WTC11 (cell line): ENCODE measurements at regions not wholly inside any gene's neighbourhood (a gene's known extent, or its start where the extent isn't known, plus 50 kb on each side); places are given as distances from the start of the nearest gene placed in this dataset.

Experiments
- CTCF ChIP-seq: fragments of 200-600 bp; IDR thresholded peaks from 2 replicates; pipeline ENCODE4 v1.8.0; 2022; ENCODE audit warnings: antibody characterized with exemption
- EMX1 ChIP-seq: fragments of 250-450 bp; sonication (Bioruptor Pico); IDR thresholded peaks from 2 replicates; pipeline ENCODE4 v1.8.0; 2021; ENCODE audit warnings: mild to moderate bottlenecking
- NFE2L1 ChIP-seq: sonication (generic); formaldehyde crosslinking; IDR thresholded peaks from 2 replicates; pipeline ENCODE4 v1.8.1; 2023; ENCODE audit warnings: missing genetic modification reagents
- RELA ChIP-seq: sonication (generic); formaldehyde crosslinking; IDR thresholded peaks from 2 replicates; pipeline ENCODE4 v1.8.1; 2022; ENCODE audit warnings: missing genetic modification reagents, mild to moderate bottlenecking, borderline replicate concordance
- SMAD3 ChIP-seq: sonication (generic); formaldehyde crosslinking; IDR thresholded peaks from 2 replicates; pipeline ENCODE4 v1.8.0; 2022; ENCODE audit warnings: missing genetic modification reagents, mild to moderate bottlenecking, borderline replicate concordance
- TEAD1 ChIP-seq: sonication (generic); formaldehyde crosslinking; IDR thresholded peaks from 2 replicates; pipeline ENCODE4 v1.8.0; 2022; ENCODE audit warnings: mild to moderate bottlenecking, missing genetic modification reagents
- TEAD4 ChIP-seq: sonication (generic); formaldehyde crosslinking; IDR thresholded peaks from 2 replicates; pipeline ENCODE4 v1.8.0; 2022; ENCODE audit warnings: mild to moderate bottlenecking, missing genetic modification reagents
- USF2 ChIP-seq: sonication (generic); formaldehyde crosslinking; IDR thresholded peaks from 2 replicates; pipeline ENCODE4 v1.8.1; 2023; ENCODE audit warnings: mild to moderate bottlenecking, missing genetic modification reagents, moderate library complexity
- ZNF263 ChIP-seq: sonication (generic); formaldehyde crosslinking; IDR thresholded peaks from 2 replicates; pipeline ENCODE4 v1.8.1; 2022; ENCODE audit warnings: low read depth, mild to moderate bottlenecking, moderate library complexity, missing genetic modification reagents
- TF ChIP-seq, protein P1 (sequence below): sonication (generic); formaldehyde crosslinking; IDR thresholded peaks from 2 replicates; pipeline ENCODE4 v1.8.1; 2022; ENCODE audit warnings: missing genetic modification reagents, borderline replicate concordance
- TF ChIP-seq, protein P2 (sequence below): sonication (generic); formaldehyde crosslinking; conservative IDR thresholded peaks from 2 replicates; pipeline ENCODE4 v1.8.1; 2023; ENCODE audit warnings: mild to moderate bottlenecking, low read depth, missing genetic modification reagents, moderate library complexity
- TF ChIP-seq, protein P3 (sequence below): sonication (generic); formaldehyde crosslinking; IDR thresholded peaks from 2 replicates; pipeline ENCODE4 v1.8.1; 2023; ENCODE audit warnings: mild to moderate bottlenecking, moderate library complexity, missing genetic modification reagents

- no peak for TF ChIP-seq CTCF
- no peak for TF ChIP-seq TEAD1 (CRISPR knock-in tag)
- TF ChIP-seq RELA = no peak
- TF ChIP-seq, protein P1, sequence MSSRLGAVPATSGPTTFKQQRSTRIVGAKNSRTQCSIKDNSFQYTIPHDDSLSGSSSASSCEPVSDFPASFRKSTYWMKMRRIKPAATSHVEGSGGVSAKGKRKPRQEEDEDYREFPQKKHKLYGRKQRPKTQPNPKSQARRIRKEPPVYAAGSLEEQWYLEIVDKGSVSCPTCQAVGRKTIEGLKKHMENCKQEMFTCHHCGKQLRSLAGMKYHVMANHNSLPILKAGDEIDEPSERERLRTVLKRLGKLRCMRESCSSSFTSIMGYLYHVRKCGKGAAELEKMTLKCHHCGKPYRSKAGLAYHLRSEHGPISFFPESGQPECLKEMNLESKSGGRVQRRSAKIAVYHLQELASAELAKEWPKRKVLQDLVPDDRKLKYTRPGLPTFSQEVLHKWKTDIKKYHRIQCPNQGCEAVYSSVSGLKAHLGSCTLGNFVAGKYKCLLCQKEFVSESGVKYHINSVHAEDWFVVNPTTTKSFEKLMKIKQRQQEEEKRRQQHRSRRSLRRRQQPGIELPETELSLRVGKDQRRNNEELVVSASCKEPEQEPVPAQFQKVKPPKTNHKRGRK (CRISPR knock-in tag) = no peak
- TF ChIP-seq SMAD3 = no peak
- no peak for TF ChIP-seq USF2 (CRISPR knock-in tag)
- TF ChIP-seq, protein P2, sequence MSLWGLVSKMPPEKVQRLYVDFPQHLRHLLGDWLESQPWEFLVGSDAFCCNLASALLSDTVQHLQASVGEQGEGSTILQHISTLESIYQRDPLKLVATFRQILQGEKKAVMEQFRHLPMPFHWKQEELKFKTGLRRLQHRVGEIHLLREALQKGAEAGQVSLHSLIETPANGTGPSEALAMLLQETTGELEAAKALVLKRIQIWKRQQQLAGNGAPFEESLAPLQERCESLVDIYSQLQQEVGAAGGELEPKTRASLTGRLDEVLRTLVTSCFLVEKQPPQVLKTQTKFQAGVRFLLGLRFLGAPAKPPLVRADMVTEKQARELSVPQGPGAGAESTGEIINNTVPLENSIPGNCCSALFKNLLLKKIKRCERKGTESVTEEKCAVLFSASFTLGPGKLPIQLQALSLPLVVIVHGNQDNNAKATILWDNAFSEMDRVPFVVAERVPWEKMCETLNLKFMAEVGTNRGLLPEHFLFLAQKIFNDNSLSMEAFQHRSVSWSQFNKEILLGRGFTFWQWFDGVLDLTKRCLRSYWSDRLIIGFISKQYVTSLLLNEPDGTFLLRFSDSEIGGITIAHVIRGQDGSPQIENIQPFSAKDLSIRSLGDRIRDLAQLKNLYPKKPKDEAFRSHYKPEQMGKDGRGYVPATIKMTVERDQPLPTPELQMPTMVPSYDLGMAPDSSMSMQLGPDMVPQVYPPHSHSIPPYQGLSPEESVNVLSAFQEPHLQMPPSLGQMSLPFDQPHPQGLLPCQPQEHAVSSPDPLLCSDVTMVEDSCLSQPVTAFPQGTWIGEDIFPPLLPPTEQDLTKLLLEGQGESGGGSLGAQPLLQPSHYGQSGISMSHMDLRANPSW (CRISPR knock-in tag) = no peak
- TF ChIP-seq ZNF263 (CRISPR knock-in tag) = no peak
- no peak for TF ChIP-seq NFE2L1 (CRISPR knock-in tag)
- TF ChIP-seq, protein P3, sequence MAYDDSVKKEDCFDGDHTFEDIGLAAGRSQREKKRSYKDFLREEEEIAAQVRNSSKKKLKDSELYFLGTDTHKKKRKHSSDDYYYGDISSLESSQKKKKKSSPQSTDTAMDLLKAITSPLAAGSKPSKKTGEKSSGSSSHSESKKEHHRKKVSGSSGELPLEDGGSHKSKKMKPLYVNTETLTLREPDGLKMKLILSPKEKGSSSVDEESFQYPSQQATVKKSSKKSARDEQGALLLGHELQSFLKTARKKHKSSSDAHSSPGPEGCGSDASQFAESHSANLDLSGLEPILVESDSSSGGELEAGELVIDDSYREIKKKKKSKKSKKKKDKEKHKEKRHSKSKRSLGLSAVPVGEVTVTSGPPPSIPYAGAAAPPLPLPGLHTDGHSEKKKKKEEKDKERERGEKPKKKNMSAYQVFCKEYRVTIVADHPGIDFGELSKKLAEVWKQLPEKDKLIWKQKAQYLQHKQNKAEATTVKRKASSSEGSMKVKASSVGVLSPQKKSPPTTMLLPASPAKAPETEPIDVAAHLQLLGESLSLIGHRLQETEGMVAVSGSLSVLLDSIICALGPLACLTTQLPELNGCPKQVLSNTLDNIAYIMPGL (CRISPR knock-in tag) = no peak
- TF ChIP-seq EMX1 (CRISPR knock-in tag) = no peak
- TF ChIP-seq TEAD4 = no peak
These were observed 723.9 kb upstream of the ALCAM start for GRCh38 chr3:104642827-104643226.
